GM18870 (cell line): ENCODE measurements at regions not wholly inside any gene's neighbourhood (a gene's known extent, or its start where the extent isn't known, plus 50 kb on each side); places are given as distances from the start of the nearest gene placed in this dataset.
"Not testable (repeated sequence)": the region's sequence is repeated elsewhere in the genome, so short reads cannot be mapped to it uniquely, and the experiment has no call there.

Source experiments
- ATAC-seq: cut with Tn5 transposase; IDR thresholded peaks from one replicate; pipeline ENCODE4 v1.9.1; 2021; ENCODE audit warnings: moderate library complexity; ENCODE audit not compliant: unreplicated experiment

DNA sequence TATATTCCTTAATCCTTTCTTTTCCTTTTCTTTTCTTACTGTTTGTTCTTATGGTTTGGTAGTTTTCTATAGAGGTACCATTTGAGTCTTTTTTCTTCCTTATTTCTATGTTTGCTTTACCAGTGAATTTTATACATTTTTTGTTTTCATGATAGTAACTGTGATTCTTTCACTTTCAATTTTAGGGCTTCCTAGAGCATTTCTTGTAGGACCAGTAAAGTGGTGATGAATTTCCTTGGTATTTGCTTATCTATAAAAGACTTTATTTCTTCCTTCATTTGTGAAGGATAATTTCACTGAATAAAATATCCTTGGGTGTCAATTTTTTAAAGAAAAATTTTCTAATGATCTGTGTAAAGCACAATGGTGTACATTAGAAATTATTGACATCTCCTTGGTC lies 637.4 kb downstream of the CD109 start:
- no peak for ATAC-seq

DNA sequence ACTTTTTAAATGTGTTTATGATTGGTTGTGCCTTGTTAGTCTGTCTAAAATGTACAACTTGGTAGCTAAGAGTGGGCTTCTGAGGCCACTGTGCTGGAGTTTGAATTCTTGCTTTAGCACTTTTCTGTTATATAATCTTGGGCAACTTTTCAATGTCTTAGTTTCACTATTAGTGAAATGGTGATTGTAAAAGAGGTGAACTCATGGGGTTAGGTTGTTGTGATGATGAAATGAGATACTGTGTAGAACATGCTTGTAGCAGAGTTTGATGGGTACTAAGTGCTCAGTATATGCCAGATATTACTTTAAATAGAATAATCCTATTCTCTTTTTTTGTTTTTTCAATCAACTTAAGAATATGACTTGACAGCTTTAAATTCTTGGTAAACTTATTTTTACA lies 624.7 kb downstream of the CD109 start:
- peak; percentile 53 for ATAC-seq

DNA sequence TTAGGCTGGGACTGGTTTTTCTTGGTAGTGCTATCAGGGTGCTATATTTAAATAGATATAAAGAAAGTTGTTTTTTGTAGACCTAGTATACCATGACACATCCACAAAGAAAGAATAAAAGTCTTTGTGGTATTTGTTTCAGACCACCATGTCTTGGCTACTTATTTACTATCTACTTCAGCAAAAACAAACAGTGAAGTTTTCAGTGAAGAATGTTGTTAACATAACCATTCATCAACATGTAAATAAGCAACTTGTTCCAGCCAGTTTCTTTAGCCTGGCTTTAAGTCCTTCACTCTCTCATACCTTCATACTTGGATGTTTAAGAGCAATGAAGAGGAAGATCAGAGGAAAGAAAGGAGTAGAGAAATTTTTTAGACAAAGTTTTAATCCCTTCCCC lies 624.1 kb downstream of the CD109 start:
- no peak for ATAC-seq

DNA sequence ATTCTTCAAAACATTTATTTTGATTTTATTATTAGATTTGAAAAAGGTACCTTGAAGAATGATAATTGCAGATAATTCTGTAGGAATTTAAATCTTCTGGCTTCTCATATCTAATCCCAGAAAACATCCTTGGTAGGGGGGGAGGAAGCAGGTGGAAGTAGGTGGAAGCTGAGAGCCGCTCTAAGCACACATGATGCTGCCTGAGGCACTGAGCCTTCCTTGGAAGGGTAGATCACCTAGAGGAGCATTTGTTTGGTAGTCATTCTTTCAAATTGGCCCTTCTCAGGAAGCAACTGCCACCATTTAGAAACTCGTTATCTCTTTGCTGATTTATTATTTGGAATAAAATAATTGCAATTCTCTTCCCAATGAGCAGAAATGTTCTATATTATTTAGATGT lies 623.3 kb downstream of the CD109 start:
- ATAC-seq: no peak

DNA sequence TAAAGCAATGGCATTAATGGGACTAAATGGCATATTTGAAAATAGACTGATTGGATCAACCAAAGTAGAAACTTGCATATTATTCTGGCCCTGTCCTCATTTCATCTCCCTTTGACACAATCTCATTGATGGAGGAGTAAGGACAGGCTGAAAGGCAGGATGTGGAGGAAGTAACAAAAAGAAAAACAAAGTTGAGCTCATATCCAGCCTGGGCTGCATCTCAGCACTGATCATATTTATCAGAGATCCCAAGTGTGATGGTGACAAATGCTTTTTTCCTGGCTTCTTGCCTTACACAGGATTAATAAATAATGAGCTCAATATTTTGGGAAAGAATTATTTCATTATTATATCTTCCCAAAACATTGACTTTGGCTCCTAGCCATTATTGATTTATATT lies 622.7 kb downstream of the CD109 start:
- ATAC-seq: no peak

DNA sequence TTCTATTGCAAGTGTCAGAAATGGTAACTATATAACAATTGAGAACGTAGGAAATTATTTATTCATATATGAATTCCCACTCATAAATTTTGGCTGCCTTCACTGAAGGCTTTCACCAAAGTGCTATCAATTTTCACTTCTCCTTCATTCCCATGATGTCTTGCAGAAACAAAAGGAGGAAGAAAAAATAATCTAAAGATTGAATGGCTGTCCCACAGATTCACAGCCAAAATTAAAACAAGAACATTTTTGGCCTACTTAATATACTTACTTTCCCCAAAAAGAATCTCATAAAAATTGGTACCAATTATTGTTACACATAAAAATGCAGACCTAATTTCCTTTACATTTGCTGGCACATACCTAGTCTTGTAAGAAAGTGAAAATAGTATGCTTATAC lies 616.1 kb downstream of the CD109 start:
- ATAC-seq: no peak

DNA sequence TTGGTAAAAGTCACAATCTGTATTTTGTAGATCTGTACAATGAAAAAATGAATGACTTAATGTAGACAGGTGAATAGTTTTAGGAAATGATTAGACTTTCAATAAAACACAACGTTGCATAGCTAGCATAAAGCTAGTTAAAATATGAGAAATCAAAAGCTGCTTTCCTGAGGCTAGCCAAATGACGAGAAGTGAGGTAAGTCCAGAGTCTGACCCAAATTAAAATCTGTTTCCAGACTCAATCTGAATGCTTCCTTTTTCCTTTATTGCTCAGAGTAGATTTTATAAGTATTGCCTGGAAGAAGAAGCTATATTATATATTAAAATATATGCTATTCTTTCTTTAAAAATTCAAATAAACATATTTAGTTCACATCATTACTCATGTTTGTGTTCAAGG lies 615.4 kb downstream of the CD109 start:
- ATAC-seq: no peak

DNA sequence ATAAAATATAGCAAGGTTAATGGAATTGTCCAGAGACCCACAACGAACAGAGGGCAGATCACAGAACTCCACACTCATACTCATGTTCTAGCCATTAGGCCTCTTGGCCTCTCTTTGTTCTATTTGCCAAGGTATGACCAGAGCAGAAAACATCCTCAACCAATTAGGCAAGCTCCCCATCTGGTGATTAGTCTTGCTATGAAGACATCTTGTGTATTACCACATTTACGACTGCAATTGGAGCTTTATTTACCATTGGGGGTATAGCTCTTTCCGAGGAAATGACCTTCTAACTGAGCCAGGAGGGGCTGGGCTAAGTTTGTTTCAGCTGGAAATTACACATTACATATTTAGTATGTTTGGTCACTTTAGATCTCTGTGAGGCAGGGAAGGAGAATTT lies 593.9 kb downstream of the CD109 start:
- ATAC-seq: no peak

DNA sequence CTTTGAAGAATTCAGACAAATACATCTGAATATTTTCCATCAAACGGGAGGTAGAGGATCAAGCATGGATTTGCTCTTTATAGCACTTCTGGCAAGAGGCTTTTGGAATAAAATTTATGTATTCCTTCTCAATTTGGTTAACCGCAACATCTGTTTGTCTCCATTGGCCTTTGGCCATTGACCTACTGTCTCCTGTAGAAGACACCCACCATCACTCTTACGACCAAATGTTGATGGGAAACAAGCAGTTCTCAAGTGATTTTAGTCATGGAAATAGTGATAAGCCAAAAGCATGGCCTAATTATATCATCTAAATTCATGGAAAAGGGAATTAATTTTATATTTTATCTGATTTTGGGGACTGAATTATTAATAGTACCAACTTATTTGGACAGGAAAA lies 591.9 kb downstream of the CD109 start:
- no peak for ATAC-seq

DNA sequence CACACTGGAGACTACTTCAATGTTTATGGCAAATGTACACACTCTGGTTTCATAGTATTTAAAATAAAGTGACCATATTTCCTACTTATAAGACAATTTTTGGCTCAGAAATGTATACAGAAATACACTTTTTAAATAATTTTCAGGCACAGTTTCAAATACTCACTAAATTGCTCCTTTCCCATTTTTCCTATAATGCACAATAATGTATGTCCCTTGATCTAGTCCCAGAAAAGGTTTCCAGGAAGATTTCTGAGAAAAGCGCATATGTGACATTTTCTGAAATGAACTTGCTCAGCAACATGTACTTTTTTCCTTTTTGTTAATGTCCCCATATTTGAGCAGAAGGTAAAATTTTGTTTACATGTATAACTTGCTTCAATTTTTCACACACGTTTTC lies 591.4 kb downstream of the CD109 start:
- ATAC-seq: no peak

DNA sequence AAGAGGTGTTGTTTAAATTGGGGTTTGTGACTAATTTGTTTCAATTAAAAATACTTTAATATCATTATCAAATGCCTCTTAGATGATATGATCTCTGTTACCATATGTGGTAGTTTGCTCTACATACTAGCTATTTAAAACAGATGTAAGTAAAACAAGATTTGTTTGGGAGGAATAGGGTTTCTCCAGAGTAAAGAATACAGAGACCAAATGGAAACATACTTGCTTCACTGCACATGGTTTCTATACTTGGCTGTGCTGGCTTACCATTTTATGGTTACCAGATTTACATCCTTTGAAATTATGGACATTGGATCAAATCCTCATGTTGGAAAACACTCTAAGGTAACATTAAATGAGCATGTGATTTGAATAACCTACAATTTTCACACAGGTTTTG lies 588.3 kb downstream of the CD109 start:
- ATAC-seq: no peak

DNA sequence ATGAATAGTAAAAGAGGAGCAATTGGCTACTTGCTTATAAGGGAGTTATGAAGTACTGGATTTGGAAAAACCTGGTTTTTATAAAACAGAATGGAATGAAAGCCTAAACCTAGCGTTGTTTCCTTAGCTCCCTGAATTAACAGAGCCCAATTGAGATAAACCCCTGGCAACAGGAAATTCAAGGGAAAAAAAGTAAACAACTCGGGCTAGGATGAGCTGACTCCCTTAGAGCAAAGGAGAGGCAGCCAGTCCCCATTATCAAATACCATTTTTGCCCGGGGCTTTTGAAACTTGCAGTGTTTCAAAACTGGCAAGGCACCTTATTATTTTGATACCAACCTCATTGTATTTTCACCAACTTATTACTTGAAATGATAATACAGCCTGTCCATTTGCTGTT lies 587.5 kb downstream of the CD109 start:
- ATAC-seq: no peak

DNA sequence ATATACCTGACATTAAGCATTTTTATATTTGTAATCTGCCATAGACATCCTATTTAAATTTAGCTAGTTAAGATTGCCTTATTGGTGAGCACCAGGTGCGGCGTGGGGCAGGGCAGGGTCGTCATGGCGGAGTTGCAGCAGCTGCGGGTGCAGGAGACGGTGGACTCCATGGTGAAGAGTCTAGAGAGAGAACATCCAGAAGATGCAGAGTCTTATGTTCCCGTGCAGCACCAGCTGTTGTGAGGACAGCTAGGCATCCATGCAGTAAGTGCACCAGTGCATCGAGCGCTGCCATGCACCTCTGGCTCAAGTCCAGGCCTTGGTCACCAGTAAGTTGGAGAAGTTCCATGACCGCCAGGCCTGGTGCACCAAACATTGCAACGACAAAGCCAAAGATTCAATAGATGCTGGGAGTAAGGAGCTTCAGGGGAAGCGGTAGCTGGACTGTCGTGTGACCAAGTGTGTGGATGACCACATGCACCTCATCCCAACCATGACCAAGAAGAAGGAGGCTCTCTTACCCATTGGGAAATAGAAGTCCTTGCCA lies 586.2 kb downstream of the CD109 start:
- no peak for ATAC-seq

DNA sequence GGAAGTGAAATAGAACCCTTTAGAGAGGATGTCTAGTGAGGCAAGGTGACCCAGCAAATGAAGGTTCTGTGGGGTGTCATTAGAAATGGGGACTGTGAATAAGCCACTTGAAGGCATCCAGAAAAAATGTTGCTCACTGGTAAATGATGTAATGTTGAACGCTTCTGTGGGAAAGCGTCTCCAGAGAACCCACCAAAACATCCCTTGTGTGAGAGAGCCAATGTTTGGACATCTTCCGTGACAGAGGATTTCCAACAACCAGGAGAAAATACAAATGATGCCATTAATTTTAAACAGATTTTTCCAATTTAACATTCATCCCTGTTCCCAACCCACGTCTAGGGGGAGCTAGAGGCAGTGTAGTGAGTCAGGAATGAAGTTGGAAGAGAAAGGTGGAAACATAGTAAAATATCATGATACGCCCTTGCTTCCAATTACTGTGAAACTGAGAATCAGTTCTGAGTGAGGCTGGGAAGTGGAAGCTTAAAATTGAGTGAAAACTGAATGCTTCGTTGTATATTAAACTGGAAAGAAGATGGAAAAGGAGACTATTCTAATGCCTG lies 584.2 kb downstream of the CD109 start:
- no peak for ATAC-seq

DNA sequence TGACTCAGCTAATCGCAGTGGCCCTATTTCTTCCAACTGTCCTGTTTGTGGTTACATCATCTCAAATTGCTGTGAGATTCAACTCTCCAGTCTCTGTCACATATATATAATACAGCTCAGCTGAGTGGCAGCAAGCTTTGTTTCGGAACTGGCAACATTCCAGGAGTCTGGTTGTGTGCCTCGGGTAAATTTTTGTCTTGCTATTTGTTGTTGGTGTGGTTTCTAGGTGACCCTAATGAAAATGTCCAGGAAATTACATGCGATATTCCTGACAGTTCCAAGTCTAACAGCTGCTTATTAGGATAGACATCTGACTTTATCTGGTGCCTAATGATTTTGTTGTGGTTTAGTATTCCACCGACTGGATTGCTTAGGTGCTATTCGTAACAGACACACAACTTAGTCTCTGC lies 581.8 kb downstream of the CD109 start:
- no peak for ATAC-seq

DNA sequence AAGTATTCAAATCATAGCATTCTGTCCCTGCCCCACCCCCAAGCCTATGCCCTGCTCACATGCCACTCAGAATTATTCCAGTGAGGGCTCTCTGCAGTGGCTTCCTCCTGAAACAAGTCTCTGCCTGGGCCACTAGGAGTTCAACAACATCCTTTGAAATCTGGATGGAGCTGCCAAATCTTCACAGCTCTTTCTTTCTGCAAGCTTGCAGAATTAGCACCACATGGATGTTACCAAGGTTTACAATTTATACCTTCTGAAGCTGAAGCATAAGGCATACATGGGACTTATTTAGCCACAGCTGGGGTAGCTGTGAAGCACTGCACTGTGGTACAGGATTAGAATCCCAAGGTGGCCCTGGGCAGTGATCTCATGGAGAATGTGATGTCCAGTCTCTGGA lies 577.5 kb downstream of the CD109 start:
- ATAC-seq: no peak

DNA sequence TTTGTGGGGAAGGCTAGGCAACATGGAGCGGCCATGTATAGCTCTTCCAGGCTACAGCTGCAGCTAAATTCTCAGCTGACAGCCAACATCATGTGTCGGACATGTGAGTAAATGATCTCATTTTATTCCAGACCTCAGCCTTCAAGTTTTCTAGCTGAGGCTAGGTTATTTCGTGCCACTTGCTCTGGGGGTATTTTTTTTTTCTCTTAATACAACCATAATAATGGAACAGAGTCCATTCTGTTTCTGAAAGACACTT lies 573.5 kb downstream of the CD109 start:
- ATAC-seq: no peak

DNA sequence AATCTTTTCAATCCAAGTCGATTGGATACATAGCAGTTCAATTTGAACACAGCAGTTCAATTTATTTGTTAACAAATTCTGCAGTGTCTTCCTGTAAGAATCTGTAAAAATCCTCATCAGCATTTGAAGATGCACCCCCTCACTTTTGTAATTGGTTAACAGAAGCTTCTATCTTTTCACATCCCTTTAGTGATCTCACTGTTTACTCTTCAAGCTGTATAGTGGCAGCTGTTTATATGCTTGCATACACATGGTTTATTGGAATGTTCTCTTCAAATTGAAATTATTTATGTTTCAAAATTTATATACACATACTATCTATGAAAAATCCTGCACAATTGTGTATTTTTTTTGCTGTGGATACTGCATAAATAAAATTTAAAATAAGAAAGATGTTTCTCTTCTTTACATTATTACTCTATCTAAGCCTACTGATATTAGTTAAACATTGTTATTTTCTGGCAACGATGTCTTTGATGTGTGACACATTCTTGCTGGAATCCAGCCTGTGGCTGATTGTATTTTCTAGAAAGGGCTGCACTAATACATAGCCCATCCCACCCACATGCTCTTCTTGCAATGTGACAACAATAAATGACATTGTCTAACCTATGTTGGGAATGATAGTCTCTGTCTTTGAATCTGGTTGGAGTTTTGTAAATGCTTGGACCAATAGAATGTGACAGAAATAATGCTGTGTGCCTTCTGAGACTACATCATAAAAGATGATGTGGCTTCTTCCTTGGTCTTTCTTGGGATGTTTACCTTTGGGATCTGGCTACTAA lies 573.0 kb downstream of the CD109 start:
- no peak for ATAC-seq

DNA sequence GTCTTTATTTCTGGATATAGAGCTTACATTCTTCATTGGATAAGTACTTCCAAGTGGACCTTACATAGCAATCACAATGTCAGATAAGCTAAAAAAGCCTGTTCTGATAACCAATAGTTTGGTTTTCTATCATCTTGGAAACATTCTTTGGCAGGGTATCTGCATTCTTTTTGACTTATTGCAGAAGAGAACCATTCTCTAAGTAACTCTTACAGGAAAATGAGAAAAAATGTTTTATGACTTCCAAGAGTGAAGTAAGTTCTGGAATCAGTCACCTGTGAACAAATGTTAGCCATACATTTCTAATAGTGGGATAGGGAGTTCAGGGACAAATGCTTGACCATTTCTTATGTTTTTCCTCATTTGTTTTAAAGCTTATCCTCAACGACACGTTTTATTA lies 564.0 kb downstream of the CD109 start:
- ATAC-seq: no peak

DNA sequence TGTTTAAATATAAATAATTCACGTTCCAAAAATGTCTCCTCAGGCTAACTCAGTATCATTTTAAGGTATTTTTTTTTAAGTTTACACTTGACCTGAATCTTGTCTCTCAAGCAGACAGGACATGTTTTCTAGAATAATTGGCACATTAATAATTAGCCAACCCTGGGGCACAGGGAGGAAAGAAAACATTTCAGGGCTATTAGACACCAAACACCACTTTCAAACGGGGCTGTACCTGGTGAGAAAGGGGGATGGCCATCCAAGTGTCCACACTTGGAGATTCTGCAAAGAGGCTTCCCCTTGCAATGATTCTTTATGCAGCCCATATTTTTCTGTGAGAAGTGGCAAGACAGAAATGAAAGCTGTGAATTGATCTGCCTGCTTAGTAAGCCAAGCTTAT lies 560.8 kb downstream of the CD109 start:
- no peak for ATAC-seq

DNA sequence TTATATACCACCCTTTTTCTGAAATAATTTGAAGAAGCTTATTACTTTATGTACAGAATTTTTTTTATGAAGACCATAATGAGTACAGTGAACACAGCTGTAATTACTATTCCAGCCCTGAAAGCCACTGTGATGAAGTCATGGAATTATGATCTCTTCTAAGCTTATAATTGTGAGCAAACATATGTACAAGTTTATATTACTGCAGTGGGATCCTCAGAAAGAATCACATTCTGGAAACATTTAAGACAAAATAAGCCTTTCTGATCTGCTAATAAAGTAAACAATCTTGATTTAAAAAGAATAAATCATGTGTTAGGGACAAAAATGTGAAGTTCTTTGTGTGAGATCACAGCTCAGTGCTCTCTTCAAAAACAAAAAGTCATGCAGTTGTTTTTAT lies 560.4 kb downstream of the CD109 start:
- no peak for ATAC-seq

DNA sequence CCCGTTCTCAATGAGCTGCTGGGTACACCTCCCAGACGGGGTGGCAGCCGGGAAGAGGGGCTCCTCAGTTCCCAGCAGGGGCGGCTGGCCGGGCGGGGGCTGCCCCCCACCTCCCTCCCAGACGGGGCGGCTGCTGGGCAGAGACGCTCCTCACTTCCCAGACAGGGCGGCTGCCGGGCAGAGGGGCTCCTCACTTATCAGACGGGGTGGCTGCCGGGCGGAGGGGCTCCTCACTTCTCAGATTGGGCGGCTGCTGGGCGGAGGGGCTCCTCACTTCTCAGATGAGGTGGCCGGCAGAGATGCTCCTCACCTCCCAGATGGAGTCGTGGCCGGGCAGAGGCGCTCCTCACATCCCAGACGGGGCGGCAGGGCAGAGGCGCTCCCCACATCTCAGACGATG lies 559.0 kb downstream of the CD109 start:
- ATAC-seq: not testable (repeated sequence)

DNA sequence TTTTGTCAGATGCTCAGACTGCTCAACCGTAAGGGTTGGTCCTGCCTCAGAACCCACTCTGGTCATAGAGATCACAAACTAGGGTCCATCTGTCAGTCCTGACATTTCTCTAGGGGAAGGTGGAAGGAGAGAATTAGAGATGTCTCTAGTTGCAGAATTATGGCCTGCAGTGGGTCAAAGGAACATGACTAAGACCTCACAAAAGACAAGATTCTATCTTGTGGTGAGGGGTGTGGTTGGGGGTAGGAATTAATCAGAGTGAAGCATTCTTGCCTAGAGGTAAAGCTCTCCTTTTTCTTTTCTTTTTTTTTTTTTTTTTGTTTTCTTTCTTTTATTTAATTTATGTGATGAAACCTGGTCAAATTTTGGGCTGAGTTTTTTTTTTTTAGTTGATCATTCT lies 558.1 kb downstream of the CD109 start:
- ATAC-seq: not testable (repeated sequence)
